NCI-H82 treated with DMSO at 0.1 percent for 48 hours (cell line): ENCODE measurements at regions not wholly inside any gene's neighbourhood (a gene's known extent, or its start where the extent isn't known, plus 50 kb on each side); places are given as distances from the start of the nearest gene placed in this dataset.
A peak's percentile ranks its signal among the peaks of the same experiment; 100 is the strongest.

Source experiments
- DNase-seq: peaks from one replicate; lab custom pipeline; 2025; ENCODE audit not compliant: unreplicated experiment; lab: John Stamatoyannopoulos, UW

DNA sequence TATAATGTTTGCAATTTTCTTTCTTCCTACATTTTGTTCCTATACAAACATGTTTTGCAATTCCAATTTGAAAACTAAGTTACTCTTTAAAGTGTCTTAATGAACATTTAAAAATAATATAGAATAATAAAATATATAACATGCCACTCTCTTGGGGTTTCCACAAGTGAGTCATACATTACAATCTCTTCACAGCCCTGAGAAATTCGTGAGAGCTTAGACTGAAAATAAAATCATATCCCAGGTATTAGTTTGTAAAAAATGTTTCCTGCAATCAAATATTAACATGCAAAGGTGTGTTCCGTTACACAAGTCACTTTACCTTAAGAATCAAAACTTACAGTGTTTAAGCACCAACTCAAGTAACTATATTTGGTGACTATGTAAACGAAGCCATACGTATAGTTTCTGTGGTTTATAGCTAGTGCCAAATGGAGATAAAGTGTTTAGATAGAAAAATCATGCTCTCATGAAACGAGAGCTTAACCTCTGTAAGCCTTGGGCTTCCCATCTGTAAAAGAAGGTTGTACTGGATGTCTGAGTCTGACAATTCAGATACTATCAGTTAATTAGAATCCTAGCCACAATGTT, 253.6 kb upstream of the ANO3 start:
- DNase-seq: no peak

GRCh38 chr11:26084313-26084712, 247.6 kb upstream of the ANO3 start:
- DNase-seq: no peak

DNA sequence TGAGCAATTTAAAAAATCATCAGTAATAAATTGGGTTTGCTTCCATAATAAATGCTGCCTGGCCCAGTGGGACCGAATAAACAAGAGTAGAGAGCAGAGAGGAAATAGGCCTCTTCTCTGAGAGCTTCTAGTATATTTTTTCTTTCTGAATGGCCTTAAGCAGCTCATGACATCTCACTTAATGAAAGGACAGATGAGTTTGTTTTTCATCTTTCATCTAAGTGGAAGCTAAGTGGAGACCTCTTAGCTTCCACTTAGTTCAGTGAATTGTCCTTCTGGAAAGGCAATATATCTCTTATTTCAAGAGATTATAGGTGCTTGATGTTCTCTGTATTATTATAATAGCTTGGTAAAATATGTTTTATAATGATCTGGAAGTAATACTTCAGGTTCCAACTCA, 245.9 kb upstream of the ANO3 start:
- DNase-seq: no peak

DNA sequence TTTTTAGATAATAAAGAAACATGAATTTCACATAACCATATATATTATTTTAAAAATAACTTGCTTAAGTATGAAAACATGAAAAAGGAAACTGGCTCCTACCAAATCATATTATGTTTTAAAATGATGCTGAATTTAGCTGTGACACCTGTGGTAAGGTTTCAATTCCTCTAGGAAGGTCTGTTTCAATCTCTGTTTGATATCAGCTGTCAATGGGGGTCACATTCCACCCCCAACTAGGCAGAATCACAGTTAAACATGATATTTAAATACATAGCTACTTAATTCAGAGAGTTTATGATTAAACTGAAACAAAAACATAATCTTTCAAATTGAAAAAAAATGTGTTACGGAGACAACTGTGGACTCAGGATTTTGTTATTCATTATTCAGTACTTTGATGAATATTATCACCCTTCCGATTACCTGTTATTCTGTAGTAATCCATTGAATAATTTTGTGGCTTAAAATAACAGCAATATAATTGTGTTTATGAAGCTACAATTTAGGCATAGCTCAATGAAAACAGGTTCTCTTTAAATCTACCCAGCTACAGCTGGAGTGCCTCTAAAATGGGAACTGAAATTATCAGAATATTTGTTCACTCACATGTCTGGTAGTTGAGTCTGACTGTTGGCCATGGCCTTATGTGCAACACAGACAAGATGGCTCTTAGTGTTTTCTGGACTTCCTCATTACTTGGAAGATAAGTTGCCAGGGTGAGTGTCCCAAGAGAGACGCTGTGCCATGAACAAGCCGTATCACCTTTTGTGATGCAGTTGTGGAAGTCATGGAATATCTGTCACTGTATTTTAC, 244.6 kb upstream of the ANO3 start:
- DNase-seq: no peak

- DNase-seq: no peak
These were observed 243.5 kb upstream of the ANO3 start for GRCh38 chr11:26088391-26088790.

DNA sequence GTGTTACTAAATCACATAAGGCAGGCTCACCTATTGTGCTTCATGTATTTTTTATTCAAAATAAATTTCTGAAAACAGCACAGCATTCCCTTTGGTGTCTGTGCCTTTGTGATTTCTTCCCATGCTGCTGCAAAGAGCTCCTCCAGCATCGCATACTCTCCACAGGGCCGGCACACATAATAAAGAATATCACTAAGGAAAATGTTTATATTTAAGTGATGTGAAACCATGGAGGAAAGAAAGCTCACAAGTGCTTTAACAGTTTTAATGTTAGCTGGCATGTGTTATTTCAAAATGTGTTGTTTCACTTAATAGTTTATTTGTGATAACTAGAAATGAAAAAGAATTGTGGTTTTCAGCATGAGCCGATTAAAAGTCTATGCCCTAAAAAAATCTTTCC, 241.3 kb upstream of the ANO3 start:
- no peak for DNase-seq

DNA sequence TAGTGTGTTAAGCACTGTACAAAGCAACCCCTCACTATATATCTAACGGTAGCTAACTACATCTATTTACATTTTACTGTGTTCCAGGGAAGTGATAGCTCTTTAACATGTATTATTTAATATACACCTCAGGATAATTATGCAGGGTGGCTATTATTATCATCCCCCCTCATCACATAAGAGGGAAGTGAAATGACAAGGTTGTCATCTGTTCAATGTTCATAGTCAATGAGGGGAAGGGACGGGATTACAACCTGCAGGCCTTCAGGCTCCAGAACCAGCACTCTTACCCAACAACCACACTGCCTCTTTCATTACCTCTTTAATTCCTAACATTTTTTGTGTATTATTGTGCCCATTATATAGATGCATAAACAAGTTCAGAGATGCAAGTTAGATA, 238.7 kb upstream of the ANO3 start:
- DNase-seq: no peak

GRCh38 chr11:26095340-26095739, 236.6 kb upstream of the ANO3 start:
- DNase-seq: no peak

DNA sequence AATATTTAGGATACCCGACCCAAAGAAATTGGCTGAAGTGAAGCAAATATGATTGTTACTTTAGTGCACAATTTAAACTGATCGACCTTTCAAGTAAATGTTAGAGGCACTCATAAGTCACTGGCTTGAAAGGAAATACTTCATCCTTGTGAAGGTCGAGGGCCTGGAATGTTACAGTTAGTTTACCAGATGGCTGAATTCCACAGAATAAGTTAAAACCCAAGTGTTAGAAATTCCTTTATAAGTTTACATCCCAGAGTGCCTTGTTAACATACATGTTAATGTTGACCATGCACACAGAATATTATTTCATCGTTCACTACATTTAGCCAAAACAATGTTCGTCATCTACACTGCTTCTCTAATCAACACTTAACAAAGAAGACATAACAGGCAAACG, 235.5 kb upstream of the ANO3 start:
- no peak for DNase-seq

DNA sequence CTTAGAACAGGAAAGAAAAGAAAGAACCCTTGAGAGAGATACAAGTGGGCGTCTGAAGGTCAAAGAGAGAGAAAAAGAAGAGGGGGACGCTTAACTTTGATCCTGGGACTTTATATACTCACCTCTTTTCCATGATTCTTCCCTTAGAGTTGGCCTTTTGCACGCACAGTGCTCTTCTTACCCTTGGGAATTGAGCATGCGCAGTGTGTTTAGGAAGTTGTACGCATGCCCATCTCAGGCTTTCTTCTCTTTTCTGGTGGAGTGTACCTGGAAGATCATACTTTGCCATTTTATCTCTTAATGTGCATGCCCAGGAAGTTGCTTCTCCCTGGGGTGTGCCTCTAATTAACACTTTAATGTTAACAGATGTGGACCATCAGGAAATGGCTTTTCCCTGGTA, 229.6 kb upstream of the ANO3 start:
- DNase-seq: no peak

DNA sequence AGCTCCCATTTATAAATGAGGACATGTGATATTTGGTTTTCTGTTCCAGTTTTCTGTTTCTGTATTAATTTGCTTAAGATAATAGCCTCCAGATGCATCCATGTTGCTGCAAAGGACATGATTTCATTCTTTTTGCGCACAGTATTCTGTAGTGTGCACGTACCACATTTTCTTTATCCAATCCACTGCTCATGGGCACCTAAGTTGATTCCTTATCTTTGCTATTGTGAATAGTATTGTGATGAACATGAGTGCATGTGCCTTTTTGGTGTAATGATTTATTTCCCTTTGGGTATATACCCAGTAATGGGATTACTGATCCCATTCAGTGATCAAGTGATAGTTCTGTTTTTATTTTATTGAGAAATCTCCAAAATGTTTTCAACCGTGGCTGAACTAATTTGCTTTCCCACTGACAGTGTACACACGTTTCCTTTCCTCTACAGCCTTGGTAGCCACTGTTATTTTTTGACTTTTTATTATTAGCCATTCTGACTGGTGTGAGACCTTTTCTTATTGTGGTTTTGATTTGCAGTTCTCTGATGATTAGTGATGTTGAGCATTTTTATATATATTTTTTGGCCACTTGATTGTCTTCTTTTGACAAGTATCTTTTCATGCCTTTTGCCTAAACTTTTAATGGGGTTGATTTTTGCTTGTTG, 226.0 kb upstream of the ANO3 start:
- DNase-seq: no peak

GRCh38 chr11:26106726-26107125, 225.2 kb upstream of the ANO3 start:
- no peak for DNase-seq

DNA sequence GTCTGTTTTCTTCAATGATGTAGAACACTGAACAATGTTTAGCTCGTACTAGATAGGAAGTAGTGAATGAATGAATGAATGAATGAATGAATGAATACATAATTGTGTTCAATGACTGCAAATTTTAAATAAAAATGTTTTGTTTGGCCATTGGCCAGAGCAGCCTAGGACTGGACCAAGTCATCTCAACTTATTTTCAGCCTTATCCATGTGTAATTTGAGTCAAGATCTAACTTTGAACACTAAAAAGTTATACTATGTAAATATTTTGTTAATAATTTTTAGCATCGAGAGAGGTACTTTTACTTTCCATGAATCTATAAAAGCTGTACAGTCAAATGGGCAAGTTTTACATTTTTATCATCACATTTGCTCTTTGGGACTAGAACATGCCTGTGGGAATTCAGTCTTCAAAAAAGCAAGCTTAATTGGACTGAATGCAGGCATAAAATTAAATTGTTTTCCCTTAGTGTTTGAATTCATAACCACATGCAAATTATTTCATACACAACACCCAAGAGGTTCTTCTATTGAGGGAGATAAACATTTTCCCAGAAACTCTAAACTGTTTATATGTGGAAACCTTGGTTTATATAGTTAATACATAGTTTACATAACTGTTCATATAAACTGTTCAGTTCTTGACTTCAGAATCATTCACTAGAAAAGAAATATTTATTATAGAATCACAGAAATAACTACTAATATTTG, 222.1 kb upstream of the ANO3 start:
- DNase-seq: no peak

DNA sequence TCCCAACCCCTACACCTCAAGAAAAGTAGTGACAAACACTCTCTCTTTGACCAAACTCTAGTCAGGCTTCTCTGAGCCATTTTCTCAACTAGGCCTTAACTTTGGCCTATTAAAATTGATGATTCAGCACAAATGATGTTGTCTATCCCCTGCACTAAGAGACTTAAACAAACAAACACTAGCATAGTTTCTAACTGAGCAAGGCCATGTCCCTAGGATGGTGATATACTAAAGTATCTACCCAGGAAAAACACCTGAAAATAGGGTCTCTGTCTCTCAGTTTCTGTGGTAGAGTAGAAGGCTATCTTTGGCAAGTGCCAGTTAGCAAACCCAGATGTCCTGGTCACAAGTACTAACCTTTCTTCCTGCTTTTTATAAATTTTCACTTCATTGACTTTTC, 219.7 kb upstream of the ANO3 start:
- no peak for DNase-seq

GRCh38 chr11:26121466-26121865, 210.5 kb upstream of the ANO3 start:
- DNase-seq: no peak

DNA sequence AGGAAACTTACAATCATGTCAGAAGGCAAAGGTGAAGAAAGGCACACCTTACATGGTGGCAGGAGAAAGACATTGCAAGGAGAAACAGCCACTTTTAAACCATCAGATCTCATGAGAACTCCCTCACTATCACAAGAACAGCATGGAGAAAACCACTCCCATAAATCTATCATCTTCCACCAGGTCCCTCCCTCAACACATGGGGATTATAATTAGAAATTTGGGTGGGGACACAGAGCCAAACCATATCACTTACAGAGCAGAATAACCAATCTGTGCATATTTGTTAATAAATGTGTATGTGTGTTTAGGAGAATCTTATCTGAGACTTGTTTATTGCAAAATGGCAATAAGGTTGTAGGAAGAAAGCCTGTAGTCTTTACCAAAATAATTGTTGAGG, 205.2 kb upstream of the ANO3 start:
- no peak for DNase-seq

GRCh38 chr11:26127336-26127735, 204.6 kb upstream of the ANO3 start:
- no peak for DNase-seq

- DNase-seq: no peak
These were observed 200.5 kb upstream of the ANO3 start for GRCh38 chr11:26131406-26131805.

DNA sequence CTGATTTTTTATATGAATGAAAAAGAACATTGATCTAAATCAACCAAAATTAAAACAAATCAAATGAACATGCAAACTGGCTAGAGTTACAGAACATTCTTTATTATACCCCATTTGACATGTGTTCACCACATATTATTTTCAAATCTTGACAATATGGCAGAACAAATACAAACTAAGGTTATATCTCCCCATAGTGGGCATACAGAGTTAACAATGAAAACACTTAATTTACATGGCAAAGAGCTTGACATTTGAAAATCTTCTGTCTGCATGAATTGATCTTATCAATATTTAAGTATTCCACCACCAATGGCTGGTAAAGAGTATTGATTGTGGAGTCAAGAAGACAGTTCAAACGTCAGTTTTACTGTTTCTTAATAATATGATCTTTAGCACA, 197.9 kb upstream of the ANO3 start:
- DNase-seq: no peak

GRCh38 chr11:26134481-26135355, 197.2 kb upstream of the ANO3 start:
- DNase-seq: peak; percentile 53

DNA sequence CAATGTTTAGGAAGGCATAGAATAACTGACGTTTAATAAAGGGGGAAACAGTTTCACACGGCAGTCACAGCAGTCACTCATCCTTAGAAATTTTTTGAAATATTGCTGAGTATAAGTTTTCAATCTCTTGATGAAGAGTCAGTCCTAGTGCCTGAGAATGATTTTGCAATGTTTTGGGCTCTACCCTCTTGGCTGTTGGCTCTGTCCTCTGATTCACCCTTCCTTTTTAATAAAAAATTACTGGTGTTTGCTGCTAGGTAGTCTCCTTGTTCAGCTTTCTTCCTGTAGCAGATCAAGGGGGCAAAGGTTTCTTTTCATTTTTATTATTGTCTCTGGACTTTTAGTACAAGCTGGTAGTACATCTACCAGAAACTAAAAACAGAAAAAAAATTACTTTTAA, 194.3 kb upstream of the ANO3 start:
- DNase-seq: no peak
